Stimulated activated CD4-positive, alpha-beta T cell treated with anti-CD3 and anti-CD28 coated beads, Interleukin-2, amount 100 ng/mL, for 4 hours (primary cell): ENCODE measurements at regions not wholly inside any gene's neighbourhood (a gene's known extent, or its start where the extent isn't known, plus 50 kb on each side); places are given as distances from the start of the nearest gene placed in this dataset.
"Not testable (repeated sequence)": the region's sequence is repeated elsewhere in the genome, so short reads cannot be mapped to it uniquely, and the experiment has no call there.

Experiments used
- DNase-seq: peaks from one replicate; pipeline ENCODE4 v3.0.0-alpha.2; 2020; ENCODE audit warnings: low read depth

GRCh38 chr2:113386780-113387433, 50.6 kb upstream of the ZNG1B start:
- DNase-seq: not testable (repeated sequence)

DNA sequence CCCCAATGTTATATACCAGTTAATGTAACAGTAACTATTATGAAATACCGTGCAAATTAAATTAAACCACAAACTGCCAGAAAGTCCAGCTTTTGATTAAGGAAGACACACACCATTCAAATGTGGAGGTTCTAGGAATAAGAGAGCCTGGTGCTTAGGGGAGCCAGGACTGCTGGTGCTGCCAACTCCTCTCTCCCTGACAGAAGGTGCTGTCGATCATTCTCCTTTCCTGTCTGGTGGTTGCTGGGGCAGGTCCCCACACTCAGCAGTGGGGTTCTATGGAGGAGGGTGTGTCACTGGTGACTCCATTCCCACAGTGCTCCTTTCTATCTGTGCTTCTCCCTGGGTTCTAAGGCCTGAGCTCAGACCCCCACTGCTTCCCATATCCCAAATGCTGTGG, 57.9 kb upstream of the ZNG1B start:
- not testable (repeated sequence) for DNase-seq

GRCh38 chr2:113376913-113377445, 60.5 kb upstream of the ZNG1B start:
- no peak for DNase-seq

DNA sequence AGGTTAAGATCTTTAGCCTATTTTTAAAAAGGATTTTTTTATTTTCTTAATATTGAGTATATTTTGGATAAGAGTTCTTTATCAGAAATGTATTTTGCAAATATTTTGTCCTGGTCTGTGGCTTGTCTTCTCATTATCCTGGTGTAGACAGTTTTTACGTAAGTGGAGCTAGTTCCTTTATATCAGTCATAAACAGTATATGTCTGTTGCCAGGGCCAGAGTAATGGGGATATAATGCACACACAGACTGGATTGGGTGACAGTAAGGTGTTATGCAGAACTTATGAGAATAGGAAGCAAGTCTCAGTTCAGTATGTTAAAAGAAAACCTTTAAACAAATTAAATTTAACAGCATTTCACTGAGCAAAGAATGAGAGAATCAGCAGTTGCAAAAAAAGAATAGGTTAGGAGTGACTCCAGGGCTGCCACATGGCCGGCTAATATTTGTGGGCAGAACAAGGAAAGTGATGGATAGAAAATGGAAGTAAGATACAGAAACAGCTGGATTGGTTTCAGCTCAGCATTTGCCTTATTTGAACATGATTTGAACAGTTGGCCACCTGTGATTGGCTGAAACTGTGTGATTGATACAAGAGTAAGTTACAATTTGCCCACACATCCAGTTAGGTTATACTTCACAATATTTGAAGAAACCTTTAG, 61.1 kb upstream of the ZNG1B start:
- DNase-seq: no peak

DNA sequence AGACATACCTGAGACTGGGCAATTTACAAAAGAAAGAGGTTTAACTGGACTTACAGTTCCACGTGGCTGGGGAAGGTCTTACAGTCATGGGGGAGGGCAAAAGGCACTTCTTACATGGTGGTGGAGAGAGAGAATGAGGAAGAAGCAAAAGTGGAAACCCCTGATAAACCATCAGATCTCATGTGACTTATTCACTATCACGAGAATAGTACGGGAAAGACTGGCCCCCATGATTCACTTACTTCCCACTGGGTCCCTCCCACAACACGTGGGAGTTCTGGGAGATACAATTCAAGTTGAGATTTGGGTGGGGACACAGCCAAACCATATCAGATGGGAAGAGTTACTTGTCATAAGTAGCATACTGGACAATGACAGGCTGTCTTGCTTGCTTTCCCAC, 62.6 kb upstream of the ZNG1B start:
- DNase-seq: not testable (repeated sequence)

DNA sequence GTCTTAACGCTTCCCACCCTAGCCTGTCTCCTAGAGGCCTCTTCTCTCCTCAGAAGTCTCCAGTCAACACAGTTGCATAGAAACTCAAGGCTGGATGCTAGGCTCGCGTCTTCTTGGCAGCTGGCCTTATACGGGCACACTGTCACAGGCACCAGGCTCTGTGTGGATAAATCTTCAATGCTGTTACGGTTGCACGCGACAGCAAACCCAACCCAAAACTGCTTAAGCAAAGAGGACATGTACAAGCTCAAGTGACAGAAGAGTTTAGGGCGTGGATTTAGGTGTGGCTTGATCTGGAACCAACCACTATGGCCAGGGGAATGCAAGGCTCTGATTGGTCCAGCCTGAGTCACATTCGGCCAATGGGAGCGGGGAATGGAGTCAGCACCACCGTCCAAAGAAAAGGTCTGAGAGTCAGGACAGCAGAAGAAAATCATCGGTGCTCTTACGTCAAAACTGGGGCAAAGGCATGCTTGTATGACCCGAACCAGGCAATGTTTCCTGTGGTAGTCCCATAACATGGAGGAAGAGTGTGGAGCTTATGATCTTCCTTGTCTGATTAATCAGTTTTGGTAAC, 65.1 kb upstream of the ZNG1B start:
- DNase-seq: not testable (repeated sequence)

- DNase-seq: peak; percentile 50
Observed at GRCh38 chr2:113370478-113371091, 66.9 kb upstream of the ZNG1B start.

GRCh38 chr2:113370030-113370429, 67.5 kb upstream of the ZNG1B start:
- no peak for DNase-seq

DNA sequence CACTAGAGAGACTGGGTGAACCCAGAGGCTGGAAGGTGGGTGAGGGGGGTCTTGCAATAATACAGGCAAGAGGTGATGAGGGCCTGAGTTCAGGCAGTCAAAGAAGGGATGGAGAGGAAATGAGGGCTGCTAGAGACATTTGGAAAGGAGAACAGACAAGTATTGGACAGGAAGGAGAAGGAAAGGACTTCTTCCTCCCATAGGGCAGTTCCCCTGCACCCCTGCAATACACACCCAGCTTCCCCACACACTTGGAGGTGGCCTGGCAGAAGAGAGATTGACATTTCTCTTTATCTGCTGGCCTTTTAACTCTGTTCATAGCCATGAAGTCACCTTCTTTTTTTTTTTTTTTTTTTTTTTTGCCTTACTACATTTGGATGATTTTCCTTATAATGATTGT, 68.9 kb upstream of the ZNG1B start:
- DNase-seq: not testable (repeated sequence)

DNA sequence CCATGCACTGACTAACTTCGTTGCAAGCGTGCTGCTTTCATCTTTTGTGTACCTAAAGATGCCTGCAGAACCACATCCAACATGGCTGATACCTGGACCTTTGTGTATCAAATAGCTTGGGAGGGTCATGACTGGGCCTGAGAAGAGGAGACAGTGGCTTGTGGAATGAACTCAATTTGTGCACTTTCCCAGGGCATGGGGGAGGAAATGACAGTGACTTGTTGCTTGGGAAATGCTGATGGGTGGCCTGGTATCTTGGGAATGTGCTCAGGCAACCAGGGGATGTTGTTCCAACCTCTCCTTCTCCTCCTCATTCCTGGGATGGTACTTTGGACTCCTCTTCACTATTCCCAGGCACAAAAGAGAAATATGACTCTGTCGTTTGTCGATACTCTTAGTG, 70.7 kb upstream of the ZNG1B start:
- DNase-seq: not testable (repeated sequence)

GRCh38 chr2:113365791-113366190, 71.7 kb upstream of the ZNG1B start:
- not testable (repeated sequence) for DNase-seq

- DNase-seq: not testable (repeated sequence)
Observed at GRCh38 chr2:113365290-113365689, 72.2 kb upstream of the ZNG1B start.

DNA sequence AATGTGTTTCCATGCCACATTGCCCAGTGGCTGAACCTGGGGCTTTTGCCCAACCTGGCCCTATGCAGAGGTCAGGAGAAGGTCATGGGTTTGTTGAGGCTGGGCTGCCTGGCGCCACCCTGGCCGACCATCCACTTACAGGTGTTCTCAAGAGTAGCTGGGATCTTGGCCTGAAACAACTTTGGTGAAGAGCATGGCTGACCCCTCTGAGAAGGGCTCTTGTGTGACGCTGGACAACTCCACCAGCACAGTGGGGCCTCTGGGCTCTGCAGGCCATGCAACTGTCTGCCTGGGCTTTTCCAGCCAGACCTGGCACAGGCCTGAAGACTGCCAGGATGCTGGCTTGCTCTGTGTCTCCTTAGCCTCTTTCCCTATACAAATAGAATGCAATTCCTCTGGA, 76.4 kb upstream of the ZNG1B start:
- no peak for DNase-seq

DNA sequence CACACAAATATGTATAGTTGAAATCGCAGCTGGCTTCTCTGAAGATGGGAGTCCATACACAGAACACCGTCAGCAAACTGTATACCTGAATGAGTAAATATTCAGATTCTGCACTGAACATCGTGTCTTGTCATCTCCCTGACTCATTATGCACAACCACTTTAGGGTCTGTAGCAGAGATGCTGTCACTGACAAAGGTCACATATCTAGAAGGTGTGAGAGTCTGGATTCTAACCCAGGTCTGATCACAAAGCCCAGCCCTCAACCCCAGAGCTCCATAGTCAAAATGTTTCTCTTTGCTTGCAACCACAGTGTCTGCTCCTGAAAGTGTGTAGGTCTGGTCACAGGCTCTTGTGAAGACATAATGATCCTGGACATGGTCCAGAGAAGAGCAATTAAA, 78.3 kb upstream of the PAX8 start:
- no peak for DNase-seq

DNA sequence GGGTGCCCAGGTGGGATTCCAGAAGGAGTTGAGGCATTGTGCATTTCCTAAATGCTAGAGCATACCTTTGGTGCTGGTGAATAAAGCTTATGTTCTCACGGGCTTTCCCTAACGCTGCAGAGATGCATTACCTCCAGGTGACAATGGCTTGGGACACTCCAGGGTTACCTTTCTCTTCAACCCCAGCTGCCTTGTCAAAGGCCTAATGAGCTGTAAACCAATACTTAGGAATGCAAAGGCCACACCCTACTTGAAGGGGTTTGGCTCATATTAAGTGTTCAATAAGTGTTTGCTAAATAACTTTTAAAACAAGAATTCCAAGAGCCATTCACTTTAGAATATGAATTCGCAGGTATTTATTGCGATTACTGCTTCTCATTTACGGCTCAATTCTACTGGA, 77.6 kb upstream of the PAX8 start:
- not testable (repeated sequence) for DNase-seq

GRCh38 chr2:113355339-113356015, 76.8 kb upstream of the PAX8 start:
- DNase-seq: not testable (repeated sequence)

DNA sequence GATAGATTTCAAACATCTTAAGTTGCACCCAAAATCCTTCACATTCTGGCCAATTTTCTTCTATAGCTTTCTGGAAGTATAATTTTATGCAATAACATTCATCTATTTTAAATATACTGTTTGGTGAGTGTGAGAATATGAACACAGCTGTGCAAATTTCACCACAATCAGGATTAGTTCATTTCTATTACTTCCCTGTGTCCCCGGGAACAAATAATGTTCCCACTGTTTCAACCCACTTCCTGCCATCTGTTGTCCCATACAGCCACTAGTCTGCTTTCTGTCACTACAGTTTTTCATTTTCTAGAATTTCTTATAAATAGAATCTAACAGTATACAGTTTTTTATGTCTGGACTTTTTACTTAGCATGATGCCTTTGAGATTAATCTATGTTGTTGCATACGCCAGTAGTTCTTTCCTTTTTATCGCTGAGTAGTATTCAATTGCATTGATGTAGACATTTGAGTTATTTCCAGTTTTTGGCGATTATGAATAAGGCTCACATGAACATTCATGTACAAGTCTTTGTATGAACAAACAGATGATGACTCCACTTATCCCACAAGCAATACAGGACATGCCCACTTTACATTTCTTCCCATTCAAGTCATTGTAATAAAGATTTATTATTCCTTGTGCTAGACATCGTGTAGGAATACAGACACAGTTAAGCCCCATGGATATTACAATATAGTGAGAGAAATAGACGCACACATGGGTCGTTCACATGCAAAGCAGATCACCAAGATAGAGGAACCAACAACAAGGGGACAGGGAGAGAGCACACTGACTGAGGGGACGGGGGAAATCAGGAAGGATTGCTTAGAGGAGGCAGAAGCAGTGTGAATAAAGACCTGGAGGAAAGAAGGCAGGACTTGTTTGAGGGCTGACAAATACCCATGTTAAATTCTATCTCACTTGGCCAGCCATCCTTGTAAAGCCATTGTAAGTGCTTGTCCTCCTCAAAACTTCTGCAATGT, 72.9 kb upstream of the PAX8 start:
- no peak for DNase-seq

DNA sequence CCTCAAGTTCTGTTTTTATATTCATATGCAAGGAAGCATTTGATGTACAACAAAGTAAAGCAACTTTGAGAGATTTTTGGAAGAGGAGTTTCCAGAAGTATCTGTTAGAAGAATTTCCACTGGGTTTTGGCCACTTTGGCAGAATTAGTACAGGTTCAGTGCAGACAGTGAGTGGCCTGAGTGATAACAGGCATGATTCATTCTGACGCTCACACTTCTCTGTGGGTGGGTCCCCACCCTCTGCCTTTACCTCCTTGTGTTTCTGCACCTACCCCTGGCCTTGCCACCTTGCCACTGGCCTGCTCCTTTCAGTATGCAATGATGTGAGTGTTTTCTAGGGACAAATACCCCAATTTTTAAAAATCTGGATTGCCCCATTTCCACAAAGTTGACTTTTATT, 65.1 kb upstream of the PAX8 start:
- DNase-seq: not testable (repeated sequence)

DNA sequence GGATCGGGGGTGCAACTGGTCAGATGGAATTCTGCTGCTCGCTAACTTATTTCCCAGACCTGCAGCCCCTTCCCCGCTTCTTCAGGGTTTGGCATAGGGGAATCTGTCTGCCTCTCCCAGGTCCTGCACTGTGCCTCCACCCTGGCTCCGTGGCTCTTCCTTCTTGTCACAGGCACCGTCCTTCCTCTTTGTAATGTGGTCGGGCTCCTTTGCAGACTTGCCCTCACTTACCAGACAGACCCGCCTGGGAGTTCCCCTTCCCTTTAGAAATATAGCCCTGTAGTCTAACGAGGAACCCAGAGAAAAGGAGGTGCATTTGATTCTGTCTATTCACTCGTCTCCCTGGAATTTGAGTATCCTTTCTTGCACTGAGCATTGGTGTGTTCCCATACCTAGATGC, 63.9 kb upstream of the PAX8 start:
- DNase-seq: no peak

- not testable (repeated sequence) for DNase-seq
Observed at GRCh38 chr2:113341870-113342253, 63.1 kb upstream of the PAX8 start.
